Keratinocyte (primary cell): ENCODE measurements at regions not wholly inside any gene's neighbourhood (a gene's known extent, or its start where the extent isn't known, plus 50 kb on each side); places are given as distances from the start of the nearest gene placed in this dataset.

ENCODE experiments used
- DNase-seq: peaks from one replicate; pipeline ENCODE4 v3.0.0-alpha.2; 2011; ENCODE audit warnings: low read depth, missing footprints, low spot score
- FAIRE-seq: peaks from 2 replicates; lab custom pipeline; 2011; peaks lifted over from hg19 to GRCh38; lab: Jason Lieb, UNC
- H2AFZ ChIP-seq: 2 replicates; pipeline ENCODE4 v1.6.0; 2012; ENCODE audit warnings: low read length, control low read depth, inconsistent platforms; ENCODE audit not compliant: control insufficient read depth
- H3K27ac ChIP-seq: 2 replicates; pipeline ENCODE4 v1.5.1; 2011; ENCODE audit warnings: low read length; ENCODE audit not compliant: control insufficient read depth, insufficient read depth
- H3K27me3 ChIP-seq: 3 replicates; pipeline ENCODE4 v1.6.0; 2011; ENCODE audit warnings: low read length; ENCODE audit not compliant: control insufficient read depth, insufficient read depth; ENCODE audit errors: extremely low read depth
- H3K36me3 ChIP-seq, 2 experiments: 2 replicates in 1 of 2; 3 replicates in 1 of 2; pipeline ENCODE4 v1.5.1; 2011; ENCODE audit warnings: low read length in 2 of 2, mild to moderate bottlenecking in 1 of 2; ENCODE audit not compliant: control insufficient read depth in 2 of 2, insufficient read depth in 2 of 2; ENCODE audit errors: extremely low read depth in 1 of 2
- H3K4me1 ChIP-seq: 3 replicates; pipeline ENCODE4 v1.5.1; 2011; ENCODE audit warnings: low read length; ENCODE audit not compliant: control insufficient read depth, insufficient read depth; ENCODE audit errors: extremely low read depth
- H3K4me2 ChIP-seq: 3 replicates; pipeline ENCODE4 v1.6.0; 2011; ENCODE audit warnings: low read depth, low read length; ENCODE audit not compliant: control insufficient read depth, insufficient read depth; ENCODE audit errors: extremely low read depth
- H3K4me3 ChIP-seq, 3 experiments: fragments of 200-600 bp in 1 of 3; sonication (generic) in 1 of 3; 2 replicates in 2 of 3; 3 replicates in 1 of 3; pipeline ENCODE4 v1.5.1; 2011 to 2016; ENCODE audit warnings: low read length in 3 of 3, mild to moderate bottlenecking in 3 of 3, control low read depth in 2 of 3, inconsistent platforms in 1 of 3, low read depth in 1 of 3, mixed read lengths in 1 of 3, mixed run types in 1 of 3, moderate library complexity in 1 of 3; ENCODE audit not compliant: control insufficient read depth in 2 of 3, insufficient read depth in 2 of 3; ENCODE audit errors: extremely low read depth in 1 of 3
- H3K79me2 ChIP-seq: 2 replicates; pipeline ENCODE4 v1.6.0; 2012; ENCODE audit warnings: low read length; ENCODE audit not compliant: control insufficient read depth, insufficient read depth
- H3K9ac ChIP-seq: 3 replicates; pipeline ENCODE4 v1.6.0; 2011; ENCODE audit warnings: low read length; ENCODE audit not compliant: control insufficient read depth, insufficient read depth; ENCODE audit errors: extremely low read depth
- H3K9me1 ChIP-seq: 3 replicates; pipeline ENCODE4 v1.6.0; 2011; ENCODE audit warnings: low read length; ENCODE audit not compliant: control insufficient read depth, insufficient read depth; ENCODE audit errors: extremely low read depth
- H3K9me3 ChIP-seq: 2 replicates; pipeline ENCODE4 v1.5.1; 2012; ENCODE audit warnings: low read depth, low read length; ENCODE audit not compliant: control insufficient read depth
- H4K20me1 ChIP-seq: 3 replicates; pipeline ENCODE4 v1.6.0; 2011; ENCODE audit warnings: low read length; ENCODE audit not compliant: control insufficient read depth, insufficient read depth; ENCODE audit errors: extremely low read depth
- CTCF ChIP-seq, 3 experiments: IDR thresholded peaks in 1 of 3; conservative IDR thresholded peaks in 1 of 3; optimal IDR thresholded peaks in 1 of 3; 2 replicates in 2 of 3; 3 replicates in 1 of 3; pipeline versions ENCODE3 to v1.5.1; 2011; ENCODE audit warnings: low read length in 3 of 3, mild to moderate bottlenecking in 3 of 3, moderate library complexity in 2 of 3, control low read depth in 1 of 3, inconsistent platforms in 1 of 3; ENCODE audit not compliant: insufficient read depth in 2 of 3; ENCODE audit errors: extremely low read depth in 1 of 3
- EZH2 ChIP-seq: IDR thresholded peaks from one replicate; pipeline ENCODE4 v1.6.1; 2012; ENCODE audit warnings: inconsistent platforms, mild to moderate bottlenecking, low read length, moderate library complexity
- dilution Hi-C: fragments of 300-500 bp; cut with MboI; formaldehyde crosslinking; loops from one replicate; pipeline ENCODE4 v1.7.0; 2020; ENCODE audit warnings: low sequenced_read_pairs; ENCODE audit not compliant: extremely low pct_ligation_motif_present

GRCh38 chr13:63409791-63410351, 1994.2 kb upstream of the PCDH20 start:
- H3K4me2 ChIP-seq = no peak overlapping the region
- dilution Hi-C loops = no loop called here
- no peak overlapping the region for H3K27ac ChIP-seq
- H3K4me3 ChIP-seq = no peak overlapping the region
- no peak for TF ChIP-seq CTCF (optimal IDR thresholded peaks at IDR 0.05 in 1 of 3, IDR thresholded peaks at IDR 0.05 in 1 of 3, conservative IDR thresholded peaks at IDR 0.05 in 1 of 3; ENCODE audit: extremely low read depth in 1 of 3, insufficient read depth in 2 of 3, low read length in 3 of 3)
- TF ChIP-seq EZH2 = no peak
- no peaks in the 10 kb centered on the region for H3K9me1 ChIP-seq
- H3K9me3 ChIP-seq = no peaks in the 10 kb centered on the region
- H3K27me3 ChIP-seq = no peaks in the 10 kb centered on the region
- H3K36me3 ChIP-seq = no peaks in the 10 kb centered on the region
- no peaks in the 10 kb centered on the region for H4K20me1 ChIP-seq
- H3K9ac ChIP-seq = no peak overlapping the region
- H2AFZ ChIP-seq = no peak overlapping the region
- no peaks in the 10 kb centered on the region for H3K4me1 ChIP-seq
- FAIRE-seq (no peak), DNase-seq (no peak)
- no peaks in the 10 kb centered on the region for H3K79me2 ChIP-seq

- Histone ChIP-seq H3K79me2 (no peaks in the 10 kb centered on the region), H3K27me3 (no peaks in the 10 kb centered on the region), H3K4me1 (no peaks in the 10 kb centered on the region), H3K4me3 (no peak overlapping the region), H3K9me1 (no peaks in the 10 kb centered on the region), H3K4me2 (no peak overlapping the region), H3K36me3 (no peaks in the 10 kb centered on the region), H3K27ac (no peak overlapping the region), H3K9ac (no peak overlapping the region), H3K9me3 (no peaks in the 10 kb centered on the region), H4K20me1 (no peaks in the 10 kb centered on the region), H2AFZ (no peak overlapping the region)
- dilution Hi-C loops = no loop called here
- FAIRE-seq (no peak), DNase-seq (no peak)
- TF ChIP-seq EZH2 = no peak
- TF ChIP-seq CTCF (optimal IDR thresholded peaks at IDR 0.05 in 1 of 3, IDR thresholded peaks at IDR 0.05 in 1 of 3, conservative IDR thresholded peaks at IDR 0.05 in 1 of 3; ENCODE audit: extremely low read depth in 1 of 3, insufficient read depth in 2 of 3, low read length in 3 of 3) = no peak
These were observed 1992.9 kb upstream of the PCDH20 start for GRCh38 chr13:63408331-63409189.
